Vagina (tissue), 2 donors: ENCODE measurements at regions not wholly inside any gene's neighbourhood (a gene's known extent, or its start where the extent isn't known, plus 50 kb on each side); places are given as distances from the start of the nearest gene placed in this dataset.

Source experiments
- DNase-seq, 2 donors: peaks; one replicate each; pipeline ENCODE4 v3.0.0-alpha.2; 2017; ENCODE audit errors: extremely low spot score in 2 of 2
- H3K27ac ChIP-seq: fragments of 200-600 bp; sonication (generic); one replicate; pipeline ENCODE4 v1.5.1; 2019
- H3K27me3 ChIP-seq: fragments of 200-600 bp; sonication (generic); one replicate; pipeline ENCODE4 v1.5.1; 2019
- H3K36me3 ChIP-seq, 2 donors: fragments of 200-600 bp; sonication (generic); one replicate each; pipeline ENCODE4 v1.5.1; 2017 to 2019
- H3K4me1 ChIP-seq: fragments of 200-600 bp; sonication (generic); one replicate; pipeline ENCODE4 v1.5.1; 2019
- H3K4me3 ChIP-seq, 2 donors: fragments of 200-600 bp; sonication (generic); 1 replicate in 1 of 2; 2 replicates in 1 of 2; pipeline ENCODE4 v1.5.1; 2016 to 2019
- H3K9me3 ChIP-seq: fragments of 200-600 bp; sonication (generic); one replicate; pipeline ENCODE4 v1.5.1; 2019
- CTCF ChIP-seq, 3 experiments: fragments of 450-650 bp in 2 of 3; fragments of 200-600 bp in 1 of 3; sonication (generic) in 1 of 3; IDR thresholded peaks; one replicate each; pipeline ENCODE4 v1.5.1; 2017 to 2019; ENCODE audit warnings: antibody characterized with exemption in 3 of 3, mild to moderate bottlenecking in 2 of 3, moderate library complexity in 2 of 3
- POLR2A ChIP-seq, 2 donors: fragments of 450-650 bp; IDR thresholded peaks; one replicate each; pipeline ENCODE4 v1.6.1; 2017; ENCODE audit warnings: antibody characterized with exemption in 2 of 2, mild to moderate bottlenecking in 2 of 2, moderate library complexity in 2 of 2
- POLR2AphosphoS5 ChIP-seq, 2 donors: sonication (generic); formaldehyde crosslinking; IDR thresholded peaks; one replicate each; pipeline ENCODE4 v1.9.0; 2017; ENCODE audit warnings: antibody characterized with exemption in 2 of 2, mild to moderate bottlenecking in 2 of 2, low read depth in 1 of 2; ENCODE audit not compliant: insufficient read depth in 1 of 2
- intact Hi-C: fragments of 100-400 bp; cut with DNase I; formaldehyde crosslinking; loops from one replicate; pipeline ENCODE4 v1.15.1; 2023

- no peaks in the 10 kb centered on the region for H3K36me3 ChIP-seq
- no peaks in the 10 kb centered on the region for H3K9me3 ChIP-seq
- DNase-seq, result no peak
Observed at GRCh38 chr4:112975567-112976355, 73.7 kb upstream of the ANK2 start.

GRCh38 chr4:112978691-112979472 lies 70.6 kb upstream of the ANK2 start:
- Histone ChIP-seq H3K9me3 (no peaks in the 10 kb centered on the region), H3K4me3 (no peak overlapping the region), H3K4me1 (no peaks in the 10 kb centered on the region), H3K36me3 (no peaks in the 10 kb centered on the region), H3K27ac (no peak overlapping the region), H3K27me3 (no peaks in the 10 kb centered on the region)
- DNase-seq, result no peak
- intact Hi-C loops, result no loop called here
- TF ChIP-seq POLR2A (IDR thresholded peaks at IDR 0.05) (no peak), POLR2AphosphoS5 (IDR thresholded peaks at IDR 0.05; ENCODE audit: insufficient read depth in 1 of 2, low read depth in 1 of 2) (no peak), CTCF (IDR thresholded peaks at IDR 0.05) (no peak)

More at GRCh38 chr4:112975567-112976355, 73.7 kb upstream of the ANK2 start:
- Histone ChIP-seq H3K4me1 (no peaks in the 10 kb centered on the region), H3K4me3 (no peak overlapping the region), H3K27ac (no peak overlapping the region), H3K27me3 (no peaks in the 10 kb centered on the region)
- no peak for TF ChIP-seq POLR2A (IDR thresholded peaks at IDR 0.05)
- no peak for TF ChIP-seq CTCF (IDR thresholded peaks at IDR 0.05)
- no peak for TF ChIP-seq POLR2AphosphoS5 (IDR thresholded peaks at IDR 0.05; ENCODE audit: insufficient read depth in 1 of 2, low read depth in 1 of 2)
- intact Hi-C loops, result no loop called here

- Histone ChIP-seq H3K27ac (no peak overlapping the region), H3K9me3 (no peaks in the 10 kb centered on the region)
Observed at GRCh38 chr4:112979881-112980421, 69.5 kb upstream of the ANK2 start.

GRCh38 chr4:112982680-112983079 lies 66.8 kb upstream of the ANK2 start:
- TF ChIP-seq POLR2AphosphoS5 (IDR thresholded peaks at IDR 0.05; ENCODE audit: insufficient read depth in 1 of 2, low read depth in 1 of 2) (no peak), POLR2A (IDR thresholded peaks at IDR 0.05) (no peak), CTCF (IDR thresholded peaks at IDR 0.05) (no peak)
- no peaks in the 10 kb centered on the region for H3K4me1 ChIP-seq
- no peak for DNase-seq
- H3K4me3 ChIP-seq, result no peak overlapping the region
- H3K9me3 ChIP-seq, result no peaks in the 10 kb centered on the region
- intact Hi-C loops, result no loop called here
- no peak overlapping the region for H3K27ac ChIP-seq
- no peaks in the 10 kb centered on the region for H3K36me3 ChIP-seq
- H3K27me3 ChIP-seq, result no peaks in the 10 kb centered on the region

More at GRCh38 chr4:112979881-112980421, 69.5 kb upstream of the ANK2 start:
- Histone ChIP-seq H3K27me3 (no peaks in the 10 kb centered on the region), H3K36me3 (no peaks in the 10 kb centered on the region), H3K4me3 (no peak overlapping the region), H3K4me1 (no peaks in the 10 kb centered on the region)
- TF ChIP-seq POLR2A (IDR thresholded peaks at IDR 0.05), result no peak
- TF ChIP-seq POLR2AphosphoS5 (IDR thresholded peaks at IDR 0.05; ENCODE audit: insufficient read depth in 1 of 2, low read depth in 1 of 2), result no peak
- TF ChIP-seq CTCF (IDR thresholded peaks at IDR 0.05), result no peak
- intact Hi-C loops, result no loop called here
- no peak for DNase-seq
